HG03097 (cell line): ENCODE measurements at regions not wholly inside any gene's neighbourhood (a gene's known extent, or its start where the extent isn't known, plus 50 kb on each side); places are given as distances from the start of the nearest gene placed in this dataset.

Experiments
- ATAC-seq: cut with Tn5 transposase; IDR thresholded peaks from one replicate; pipeline ENCODE4 v1.9.1; 2021; ENCODE audit not compliant: unreplicated experiment, low FRiP score

DNA sequence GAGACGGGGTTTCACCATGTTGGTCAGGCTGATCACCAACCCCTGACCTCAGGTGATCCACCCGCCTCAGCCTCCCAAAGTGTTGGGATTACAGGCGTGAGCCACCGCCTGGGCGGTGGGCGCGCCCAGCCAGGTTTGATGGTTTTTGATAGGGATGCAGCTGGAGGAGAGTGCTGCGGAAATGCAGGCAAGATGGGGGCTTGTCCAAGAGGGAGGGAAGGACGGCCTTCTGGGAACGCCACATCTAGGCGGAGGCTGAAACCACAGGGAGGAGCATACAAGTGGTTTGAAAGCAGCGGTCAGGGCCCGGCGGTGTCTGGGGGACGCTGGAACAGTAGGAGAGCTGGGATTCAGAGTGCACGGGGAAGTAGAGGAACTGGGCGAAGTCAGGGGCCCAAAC, 134.6 kb downstream of the VRK1 start:
- ATAC-seq = no peak

DNA sequence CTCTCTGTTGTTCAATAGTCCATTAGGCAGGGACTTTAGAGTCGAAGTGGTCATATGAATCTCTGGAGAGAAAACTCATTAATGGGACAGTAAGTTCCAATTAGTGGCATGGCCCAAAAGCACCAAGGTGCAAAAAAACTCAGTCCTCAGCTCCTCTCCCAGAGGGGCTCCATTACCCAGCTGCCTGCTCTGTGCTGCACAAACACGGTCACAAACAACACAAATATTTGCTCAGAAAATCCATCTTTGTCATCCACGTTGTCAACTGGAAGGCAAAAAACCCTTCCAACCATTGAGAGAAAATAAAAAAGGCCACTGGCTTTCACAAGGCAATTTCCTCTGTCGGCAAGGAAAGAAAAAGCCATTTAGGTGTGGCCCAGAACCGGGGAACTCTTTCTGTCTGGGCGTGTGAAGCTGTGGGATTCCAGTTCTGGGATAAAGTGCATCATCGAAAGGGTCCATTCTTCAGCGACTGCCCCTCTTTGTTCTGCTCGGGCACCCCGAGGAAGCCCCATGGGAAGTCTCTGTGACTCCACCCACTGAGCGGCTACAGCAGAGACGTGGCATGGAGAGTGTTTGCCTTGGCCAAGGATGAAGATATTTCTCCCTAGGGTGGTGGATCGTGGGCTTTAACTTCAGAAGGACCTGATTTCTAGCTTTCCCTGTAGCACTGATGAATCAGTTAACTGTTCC, 137.6 kb downstream of the VRK1 start:
- ATAC-seq = no peak

DNA sequence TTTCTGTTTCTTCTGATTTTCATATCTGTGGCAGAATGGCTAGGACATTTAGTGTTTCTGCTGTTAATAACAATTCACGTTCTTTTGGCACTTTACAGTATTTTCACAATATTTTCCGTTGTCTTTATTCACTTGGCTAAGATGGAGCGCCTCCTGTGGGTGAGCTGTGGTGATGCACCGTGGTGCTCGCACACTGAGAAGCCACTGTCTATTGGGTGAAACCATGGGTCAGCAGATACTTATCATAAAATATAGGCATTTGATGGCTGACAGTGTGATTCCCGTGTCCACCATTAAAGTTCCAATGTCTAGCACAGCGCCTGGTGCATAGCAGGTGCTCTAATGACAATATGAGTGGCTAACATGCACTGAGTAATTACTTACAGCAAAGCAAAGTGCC, 141.8 kb downstream of the VRK1 start:
- no peak for ATAC-seq

DNA sequence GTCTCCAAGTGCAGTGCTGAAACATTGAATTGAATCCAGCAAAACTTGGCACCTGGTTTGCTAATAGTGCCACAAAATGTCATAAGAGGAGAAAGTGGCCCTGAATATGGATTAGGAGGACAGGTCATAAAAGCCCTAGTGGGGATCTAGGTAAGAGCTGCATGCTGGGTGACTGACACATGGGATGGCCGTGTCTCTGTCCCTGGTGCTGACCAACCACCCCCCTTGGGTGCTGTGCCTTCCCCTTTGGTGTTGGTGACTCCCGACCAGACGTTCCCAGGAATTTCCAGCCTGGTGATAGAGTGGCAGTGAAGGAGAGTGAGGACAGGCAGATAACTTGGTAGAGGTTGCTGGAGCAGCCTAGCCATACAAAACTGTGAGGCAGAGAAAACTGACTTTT, 142.8 kb downstream of the VRK1 start:
- ATAC-seq = no peak

DNA sequence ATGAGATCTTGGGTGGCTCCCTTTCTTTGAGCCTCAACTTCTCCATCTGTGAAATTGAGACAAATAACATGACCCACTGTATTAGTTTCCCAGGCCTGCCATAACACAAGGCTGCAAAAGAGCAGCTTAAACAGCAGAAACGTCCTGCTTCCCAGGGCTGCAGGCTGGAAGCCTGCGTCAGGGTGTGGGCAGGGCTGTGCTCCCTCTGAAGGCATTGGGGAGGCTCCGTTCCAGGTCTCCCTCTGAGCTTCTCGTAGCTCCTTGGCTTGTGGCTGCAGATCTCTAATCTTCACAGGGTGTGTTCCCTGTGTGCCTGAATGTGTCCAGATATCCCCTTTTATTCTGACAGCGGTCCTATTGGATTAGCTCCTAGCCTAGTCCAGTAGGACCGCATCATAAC, 147.1 kb downstream of the VRK1 start:
- no peak for ATAC-seq

DNA sequence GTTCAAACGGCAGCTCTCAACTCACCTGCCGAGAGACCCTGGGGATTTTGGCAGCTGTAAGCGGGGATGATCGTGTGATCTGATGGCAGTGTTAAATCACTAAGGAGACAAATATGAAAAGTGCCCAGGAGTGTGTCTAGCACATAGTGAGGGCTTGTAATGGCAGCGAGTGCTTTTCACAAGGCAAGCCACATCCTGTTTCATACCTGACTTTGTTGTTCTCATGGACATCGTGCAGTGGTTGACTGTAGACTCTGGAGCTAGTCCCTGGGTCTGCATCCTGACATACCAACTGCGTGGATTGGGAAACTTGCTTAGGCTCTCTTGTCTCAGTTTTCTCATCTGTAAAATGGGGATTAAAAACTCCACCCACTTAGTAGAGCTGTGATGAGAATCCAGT, 148.5 kb downstream of the VRK1 start:
- ATAC-seq = no peak

DNA sequence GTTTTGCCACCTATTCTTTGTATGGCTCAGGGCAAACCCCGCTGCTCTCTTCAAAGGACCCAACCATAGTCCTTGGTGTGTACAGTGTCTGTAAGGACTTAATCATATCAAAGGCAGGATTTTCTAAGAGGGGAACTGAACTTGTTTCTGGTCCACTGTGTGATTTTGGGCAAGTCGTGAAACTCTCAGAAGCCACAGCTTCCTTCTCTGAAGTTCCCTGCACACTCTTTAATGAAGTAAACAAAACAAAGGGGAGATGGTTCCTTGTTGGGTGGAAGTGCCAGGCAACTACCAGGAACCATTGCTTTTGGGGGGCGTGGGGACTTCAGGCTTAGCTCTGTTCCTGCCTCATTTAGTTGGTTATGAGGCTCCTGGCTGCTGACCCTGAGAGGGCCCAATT, 152.4 kb downstream of the VRK1 start:
- no peak for ATAC-seq

DNA sequence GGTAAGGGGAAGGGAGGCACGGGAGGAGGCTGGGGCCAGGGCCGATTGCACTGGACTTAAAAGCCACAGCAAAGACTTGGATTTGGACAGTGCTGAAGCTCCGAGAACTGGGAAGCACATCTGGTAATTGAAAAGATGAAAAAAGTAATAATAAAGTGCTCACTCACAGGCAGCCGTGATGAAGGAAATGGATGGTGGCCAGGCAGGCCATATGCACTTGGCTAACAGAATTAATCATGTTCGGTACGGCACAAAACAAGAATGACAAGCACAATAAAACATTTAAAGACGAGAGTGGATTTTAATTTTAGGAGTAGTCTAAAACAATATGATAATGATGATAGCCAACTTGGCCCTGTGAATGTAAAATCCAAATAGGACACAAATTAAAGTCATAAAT, 154.3 kb downstream of the VRK1 start:
- no peak for ATAC-seq

DNA sequence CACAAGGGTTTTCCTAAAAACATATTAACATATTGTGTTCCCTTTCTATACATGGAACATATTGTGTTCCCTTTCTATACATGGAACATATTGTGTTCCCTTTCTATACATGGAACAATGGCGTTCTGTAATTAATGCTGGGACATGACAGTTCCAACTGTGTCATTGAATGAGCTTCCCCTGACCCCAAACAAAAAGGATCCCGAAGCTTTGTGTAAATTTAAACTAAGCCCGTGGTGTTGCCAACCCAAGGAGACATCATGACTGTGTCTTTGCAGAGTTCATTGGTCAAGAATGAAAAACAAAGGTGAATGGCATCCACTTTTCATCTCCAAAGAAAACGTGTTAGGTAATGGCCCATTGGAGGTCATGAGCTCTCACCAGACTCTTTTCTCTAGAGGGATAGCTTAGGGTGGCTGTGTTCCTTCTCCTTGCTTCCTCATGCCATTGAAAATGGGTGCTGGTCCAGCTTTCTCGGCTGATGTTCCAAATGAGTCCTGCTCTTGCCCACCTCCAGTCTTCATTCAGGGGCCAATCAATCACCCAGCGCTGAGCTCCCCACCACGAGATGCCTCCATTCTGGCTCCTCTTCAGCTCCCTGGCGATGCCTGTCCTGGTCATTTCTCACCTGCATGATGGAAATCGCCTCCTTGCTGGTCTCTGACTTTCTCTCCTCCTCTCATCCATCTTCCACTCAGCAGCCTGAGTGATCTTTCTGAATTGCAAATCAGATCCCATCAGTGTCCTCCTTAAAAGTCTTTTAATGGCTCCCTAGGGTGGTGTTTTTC, 156.1 kb downstream of the VRK1 start:
- ATAC-seq = no peak

DNA sequence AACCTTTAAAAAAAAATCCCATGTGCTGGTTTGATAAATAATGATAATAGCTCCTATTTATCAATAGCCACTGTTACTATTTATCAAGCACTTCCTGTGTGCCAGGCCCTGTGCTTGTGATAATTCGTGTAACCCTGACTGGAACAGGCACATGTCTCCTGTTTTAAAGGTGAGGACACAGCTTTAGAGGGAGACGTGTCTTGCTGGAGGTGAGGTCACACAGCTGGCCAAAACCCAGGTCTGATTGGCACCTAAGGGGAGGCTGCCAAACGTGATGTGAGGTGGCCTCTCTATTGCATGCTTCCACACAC, 156.6 kb downstream of the VRK1 start:
- ATAC-seq = no peak

DNA sequence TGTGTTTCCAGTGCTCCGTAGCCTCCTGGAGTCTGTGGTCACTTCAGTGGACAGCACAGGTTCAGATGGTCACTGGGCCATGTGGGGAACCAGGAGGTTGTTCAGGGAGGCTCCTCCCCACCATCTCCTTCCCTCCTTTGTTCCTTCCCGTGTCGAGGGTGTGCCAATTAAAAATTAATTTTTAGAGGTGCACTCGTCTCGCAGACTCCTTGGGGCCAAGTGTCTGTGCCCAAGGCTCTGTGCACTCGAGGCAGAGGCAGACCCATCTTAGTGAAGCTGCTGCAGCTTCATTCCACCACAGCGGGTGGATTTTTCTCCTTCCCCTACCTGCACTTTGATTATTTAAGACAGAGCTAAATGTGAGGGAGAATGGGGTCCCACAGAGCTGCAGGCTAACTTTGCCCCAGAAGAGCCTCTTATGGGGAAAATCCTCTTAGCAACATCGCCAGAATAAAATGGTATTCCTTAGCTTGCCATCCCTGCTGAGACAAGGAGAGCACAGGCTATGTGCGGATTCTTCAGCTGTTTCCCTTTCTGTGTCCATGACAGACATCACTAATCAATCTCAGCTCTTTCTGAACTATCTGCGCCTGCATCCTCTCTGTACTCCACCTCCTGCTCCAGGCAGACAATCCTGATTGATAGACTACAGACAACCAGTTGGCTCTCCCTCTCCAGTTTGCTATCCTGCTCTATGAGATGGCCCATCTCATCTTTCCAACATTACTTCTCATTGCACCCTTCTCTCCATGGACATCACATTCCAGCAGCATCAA, 159.5 kb downstream of the VRK1 start:
- ATAC-seq = no peak

DNA sequence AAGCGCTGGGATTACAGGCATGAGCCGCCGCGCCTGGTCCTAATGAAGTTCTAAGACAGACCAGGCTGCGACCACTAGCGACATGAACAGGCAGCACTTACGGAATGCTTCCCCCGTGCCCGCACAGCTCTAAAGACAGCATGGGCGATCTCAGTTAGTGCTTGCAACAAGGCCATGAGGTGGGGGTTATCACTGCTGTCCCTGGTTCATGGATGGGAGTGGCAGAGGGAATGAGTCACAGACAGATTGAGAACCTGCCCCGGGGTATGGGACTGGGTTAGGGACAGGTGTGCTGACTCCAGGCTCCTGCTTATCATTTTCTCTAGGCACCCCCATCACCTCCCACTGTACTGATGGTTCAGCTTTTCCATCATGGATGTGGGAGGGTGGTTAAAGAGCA, 160.9 kb downstream of the VRK1 start:
- no peak for ATAC-seq

DNA sequence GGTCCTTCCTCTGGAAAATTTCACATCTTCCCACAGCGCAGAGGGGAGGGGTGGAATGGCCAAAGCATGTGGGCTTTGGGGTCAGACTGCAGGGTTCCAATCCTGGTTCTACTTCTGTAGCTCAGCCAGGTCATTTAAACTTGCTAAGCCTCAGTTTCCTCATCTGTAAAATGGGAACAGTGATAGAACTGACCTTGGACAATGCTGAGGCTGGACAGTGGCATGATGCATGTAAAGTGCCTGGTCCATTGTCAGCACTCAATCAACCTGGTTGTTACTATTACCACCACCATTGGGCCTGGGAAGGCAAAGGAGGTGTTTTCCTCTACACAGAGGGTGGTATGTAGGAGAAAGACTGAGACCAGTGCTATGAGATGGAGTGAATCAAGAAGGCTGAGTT, 162.8 kb downstream of the VRK1 start:
- no peak for ATAC-seq

DNA sequence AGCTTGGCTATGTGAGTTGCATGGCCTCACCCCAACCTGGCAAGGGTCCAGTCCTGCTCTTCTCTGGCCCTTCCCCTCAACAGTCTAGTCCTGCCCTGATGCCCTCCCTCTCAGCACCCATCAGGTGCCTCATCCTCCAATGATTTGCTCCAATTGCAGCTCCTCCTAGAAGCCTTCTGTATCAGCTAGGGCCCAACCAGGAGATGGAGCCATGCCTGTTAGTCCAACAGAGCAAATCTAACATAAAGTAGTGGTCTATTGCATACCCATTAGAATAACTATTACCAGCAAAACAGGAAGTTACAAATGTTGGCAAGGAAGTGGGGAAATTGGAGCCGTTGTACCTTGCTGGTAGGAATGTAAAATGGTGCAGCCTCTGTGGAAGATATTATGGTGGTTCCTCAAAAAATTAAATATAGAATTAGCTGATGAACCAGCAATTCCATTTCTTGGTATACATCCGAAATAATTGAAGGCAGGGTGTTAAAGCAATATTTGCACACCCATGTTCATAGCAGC, 163.5 kb downstream of the VRK1 start:
- no peak for ATAC-seq

DNA sequence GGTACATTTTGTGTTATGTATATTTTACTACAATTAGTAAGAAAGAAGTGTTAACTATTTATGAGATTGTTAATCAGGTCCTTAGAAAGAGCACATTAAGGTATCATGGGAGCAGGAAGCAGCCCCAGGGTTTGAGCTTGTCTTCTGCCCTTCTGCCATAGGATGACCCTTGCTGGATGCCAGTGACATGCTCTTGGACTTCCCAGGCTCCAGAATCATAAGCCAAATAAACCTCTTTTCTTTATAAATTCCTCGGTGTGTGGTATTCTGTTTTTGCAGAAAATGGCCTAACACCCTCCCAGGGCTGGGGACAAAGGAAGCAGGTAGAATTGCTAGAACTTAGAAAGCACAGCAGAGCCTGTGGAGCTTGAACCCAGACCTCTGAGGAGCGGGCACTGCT, 164.7 kb downstream of the VRK1 start:
- ATAC-seq = no peak

DNA sequence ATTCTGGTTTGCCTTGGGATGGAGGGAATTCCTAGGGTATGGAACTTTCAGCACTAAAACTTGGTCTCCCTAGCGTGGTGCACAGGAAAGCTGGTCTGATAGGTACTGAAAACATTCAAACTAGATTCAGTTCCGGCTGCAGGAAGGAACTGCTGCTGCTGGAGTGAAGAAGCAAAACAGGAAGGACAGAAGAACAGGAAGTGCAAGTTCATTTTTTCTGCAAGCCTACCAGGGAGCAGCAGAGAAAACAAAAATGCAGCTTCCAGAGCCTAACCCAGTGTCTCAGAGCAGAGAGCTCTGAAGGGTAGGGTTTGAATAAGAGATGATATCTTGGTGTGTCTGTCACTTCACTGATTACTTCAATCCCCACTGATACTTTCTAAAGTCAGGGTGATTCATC, 165.2 kb downstream of the VRK1 start:
- no peak for ATAC-seq

DNA sequence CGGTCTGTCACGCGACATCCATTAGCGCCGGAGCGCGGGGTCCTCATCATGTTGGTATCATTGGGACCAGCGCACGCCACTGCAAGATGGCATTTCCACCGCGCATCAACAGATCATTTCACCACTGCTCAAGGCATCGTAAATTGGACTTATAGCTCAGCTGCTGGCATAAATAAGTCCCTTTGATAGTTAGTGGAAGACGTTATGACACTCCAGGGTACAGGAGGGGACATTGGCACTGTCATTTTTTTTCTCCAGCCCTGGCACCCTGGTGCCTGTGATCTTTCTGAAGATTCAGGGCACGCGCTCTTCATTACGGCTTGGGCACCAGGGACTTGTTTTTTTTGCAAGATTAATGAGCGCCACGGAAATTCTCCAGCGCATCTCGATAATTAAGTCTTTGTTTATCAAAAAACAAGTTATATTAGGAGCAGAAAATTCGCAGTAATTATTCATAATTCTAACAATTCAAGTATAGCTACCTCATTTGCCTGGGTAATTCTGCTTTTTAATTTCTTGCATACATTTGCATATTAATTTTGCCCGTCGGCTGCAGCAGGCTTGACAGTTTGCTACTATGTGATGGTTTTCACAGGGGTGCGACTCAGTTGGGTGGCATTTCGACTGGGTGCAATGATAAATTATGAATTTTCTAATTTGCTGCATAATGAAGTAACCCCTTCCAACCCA, 167.7 kb downstream of the VRK1 start:
- ATAC-seq = no peak

DNA sequence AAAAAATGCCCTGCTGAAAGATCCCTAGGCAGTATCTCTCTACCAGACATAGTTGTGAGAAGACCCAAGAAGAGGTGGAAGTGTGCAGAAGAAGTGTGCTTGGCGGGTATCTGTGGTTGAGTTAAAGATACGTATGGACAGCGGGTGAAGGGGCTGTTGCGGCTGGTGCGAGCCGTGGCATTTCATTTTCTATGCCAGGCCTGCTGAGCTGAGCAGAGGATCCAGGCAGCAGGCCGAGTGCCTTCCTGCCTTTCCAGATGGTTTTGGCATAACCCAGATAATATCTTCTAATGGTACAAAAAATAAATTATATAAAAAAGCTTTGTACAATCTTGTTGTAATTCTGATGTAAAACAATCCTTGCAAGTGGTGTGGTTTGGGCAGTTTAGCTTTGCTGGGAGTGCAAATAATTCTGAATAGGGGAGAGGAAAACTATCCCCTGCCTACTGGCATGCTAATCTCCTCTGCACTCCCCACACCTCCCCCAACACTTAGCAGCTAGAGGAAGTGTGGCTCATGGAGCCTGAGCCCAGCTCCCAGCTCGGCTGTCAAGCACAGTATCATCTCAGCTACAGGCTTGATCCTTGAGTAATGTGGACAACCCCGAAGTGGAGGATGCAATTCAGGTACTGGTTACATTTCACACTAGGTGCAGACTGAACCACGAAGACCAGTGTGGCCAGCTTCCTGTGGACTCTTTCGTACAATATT, 168.9 kb downstream of the VRK1 start:
- ATAC-seq = no peak

DNA sequence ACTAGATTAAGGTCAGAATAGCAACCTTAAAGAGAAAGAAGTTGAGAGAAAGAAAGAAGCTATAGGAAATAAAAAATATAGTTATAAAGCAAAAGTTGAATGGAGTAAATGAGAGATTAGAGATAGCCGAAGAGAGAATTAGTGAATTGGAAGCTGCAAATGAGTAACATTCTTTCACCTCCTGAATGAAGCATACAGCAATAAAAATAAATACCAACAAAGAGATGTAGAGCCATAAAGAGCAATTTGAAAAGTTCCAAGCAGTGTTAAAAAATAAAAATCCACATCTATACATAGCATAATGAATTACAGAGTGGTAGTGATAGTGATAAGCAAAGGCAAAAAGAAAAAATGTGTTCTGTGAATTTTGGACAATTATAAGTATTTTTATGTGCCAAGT, 177.9 kb downstream of the VRK1 start:
- no peak for ATAC-seq

DNA sequence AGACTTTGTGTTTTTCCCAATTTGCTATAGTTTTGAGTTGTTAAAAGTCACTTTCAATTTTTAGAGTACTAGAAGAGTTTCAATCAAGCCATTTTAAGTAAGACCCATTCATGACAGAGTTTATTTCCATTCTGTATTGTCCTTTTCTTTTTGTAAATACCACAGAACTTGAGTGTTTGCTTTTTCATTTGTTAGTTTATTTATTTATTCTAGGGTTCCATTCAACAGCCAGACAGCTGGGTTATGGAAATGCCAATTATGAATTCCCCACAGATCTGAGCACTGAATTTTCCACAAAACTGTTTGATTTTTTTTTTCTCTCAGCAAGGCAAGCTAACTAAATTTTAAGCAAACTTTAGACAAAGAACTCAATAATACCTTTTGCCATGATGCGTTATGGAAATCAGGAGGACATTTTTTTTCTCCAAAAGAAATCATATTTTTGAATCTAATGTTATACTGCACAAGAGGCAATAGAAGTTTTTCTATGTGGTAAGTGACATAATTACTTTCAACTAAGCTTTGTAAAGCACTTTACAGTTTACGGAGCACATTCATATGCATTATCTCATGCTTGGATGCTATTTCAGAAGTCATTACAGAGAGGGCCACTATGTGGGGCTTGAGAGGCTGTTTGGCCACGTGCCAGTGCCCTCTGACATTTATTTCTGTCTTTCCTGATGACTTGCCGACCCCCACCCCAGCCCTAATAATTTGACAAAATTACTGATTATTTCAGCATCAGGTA, 181.5 kb downstream of the VRK1 start:
- no peak for ATAC-seq
